ENCODE measurements at regions not wholly inside any gene's neighbourhood (a gene's known extent, or its start where the extent isn't known, plus 50 kb on each side); places are given as distances from the start of the nearest gene placed in this dataset.
A peak's percentile ranks its signal among the peaks of the same experiment; 100 is the strongest.

- TF ChIP-seq CTCF (IDR thresholded peaks at IDR 0.05) (no peak), POLR2A (IDR thresholded peaks at IDR 0.05) (no peak), EP300 (IDR thresholded peaks at IDR 0.05) (no peak), POLR2AphosphoS5 (IDR thresholded peaks at IDR 0.05) (no peak)
- intact Hi-C loops (cut with DNase I): no loop called here
- WGBS, 2 donors: 79 to 85% methylated on average over 4 of the region's 4 CpGs
- Histone ChIP-seq H3K4me1 (peaks cover 0 to 12% (median 0%) of the 10 kb centered on the region in 4 donors), H3K36me3 (no peaks in the 10 kb centered on the region), H3K4me3 (no peak overlapping the region), H3K27me3 (no peaks in the 10 kb centered on the region), H3K9me3 (no peaks in the 10 kb centered on the region), H3K27ac (no peak overlapping the region)
- DNase-seq: no peak
Measured at GRCh38 chr9:99335280-99335679, 113.2 kb downstream of the SEC61B start.

GRCh38 chr9:99336005-99336404, 113.9 kb downstream of the SEC61B start:
- intact Hi-C loops (cut with DNase I): no loop called here
- no peak for DNase-seq

GRCh38 chr9:99336531-99336930, 114.4 kb downstream of the SEC61B start:
- peak overlapping the region in 1 of 4 donors; percentile 29 for H3K27ac ChIP-seq
- TF ChIP-seq CTCF (IDR thresholded peaks at IDR 0.05): no peak
- no peak for TF ChIP-seq POLR2AphosphoS5 (IDR thresholded peaks at IDR 0.05)
- TF ChIP-seq EP300 (IDR thresholded peaks at IDR 0.05): no peak
- TF ChIP-seq POLR2A (IDR thresholded peaks at IDR 0.05): no peak
- H3K36me3 ChIP-seq: no peaks in the 10 kb centered on the region
- no peaks in the 10 kb centered on the region for H3K9me3 ChIP-seq
- DNase-seq: no peak
- intact Hi-C loops (cut with DNase I): no loop called here
- no peaks in the 10 kb centered on the region for H3K27me3 ChIP-seq
- H3K4me1 ChIP-seq: peaks cover 0 to 12% (median 0%) of the 10 kb centered on the region in 4 donors
- WGBS, 2 donors: 23 to 70% methylated on average over 1 of the region's 1 CpG
- no peak overlapping the region for H3K4me3 ChIP-seq

More at GRCh38 chr9:99336005-99336404, 113.9 kb downstream of the SEC61B start:
- Histone ChIP-seq H3K9me3 (no peaks in the 10 kb centered on the region), H3K4me1 (peaks cover 0 to 12% (median 0%) of the 10 kb centered on the region in 4 donors), H3K27me3 (no peaks in the 10 kb centered on the region), H3K4me3 (no peak overlapping the region), H3K36me3 (no peaks in the 10 kb centered on the region), H3K27ac (peak overlapping the region in 1 of 4 donors; percentile 29)
- no peak for TF ChIP-seq EP300 (IDR thresholded peaks at IDR 0.05)
- TF ChIP-seq POLR2AphosphoS5 (IDR thresholded peaks at IDR 0.05): peak in 1 of 4 donors; percentile 32
- TF ChIP-seq POLR2A (IDR thresholded peaks at IDR 0.05): no peak
- 54 to 64% methylated on average over 3 of the region's 3 CpGs for whole genome bisulfite sequencing, 2 donors

- no peak for TF ChIP-seq POLR2A (IDR thresholded peaks at IDR 0.05)
- TF ChIP-seq POLR2AphosphoS5 (IDR thresholded peaks at IDR 0.05): no peak
- TF ChIP-seq EP300 (IDR thresholded peaks at IDR 0.05): no peak
- TF ChIP-seq CTCF (IDR thresholded peaks at IDR 0.05): no peak
- intact Hi-C loops (cut with DNase I): no loop called here
- 91% methylated on average over 8 of the region's 8 CpGs for WGBS, 2 donors
Measured at GRCh38 chr9:99340281-99340680, 118.2 kb downstream of the SEC61B start.

GRCh38 chr9:99341686-99342085, 119.6 kb downstream of the SEC61B start:
- TF ChIP-seq CTCF (IDR thresholded peaks at IDR 0.05): no peak
- TF ChIP-seq EP300 (IDR thresholded peaks at IDR 0.05): no peak
- TF ChIP-seq POLR2A (IDR thresholded peaks at IDR 0.05): no peak
- TF ChIP-seq POLR2AphosphoS5 (IDR thresholded peaks at IDR 0.05): no peak
- H3K27ac ChIP-seq: no peak overlapping the region
- no peak for DNase-seq
- WGBS, 2 donors: 91% methylated on average over 5 of the region's 5 CpGs
- H3K9me3 ChIP-seq: no peaks in the 10 kb centered on the region
- H3K27me3 ChIP-seq: no peaks in the 10 kb centered on the region
- intact Hi-C loops (cut with DNase I): no loop called here
- H3K4me3 ChIP-seq: no peak overlapping the region
- H3K36me3 ChIP-seq: no peaks in the 10 kb centered on the region
- no peaks in the 10 kb centered on the region for H3K4me1 ChIP-seq

More at GRCh38 chr9:99340281-99340680, 118.2 kb downstream of the SEC61B start:
- no peak overlapping the region for H3K27ac ChIP-seq
- peaks cover 0 to 12% (median 0%) of the 10 kb centered on the region in 4 donors for H3K4me1 ChIP-seq
- no peaks in the 10 kb centered on the region for H3K27me3 ChIP-seq
- no peaks in the 10 kb centered on the region for H3K9me3 ChIP-seq
- DNase-seq: no peak
- H3K36me3 ChIP-seq: no peaks in the 10 kb centered on the region
- no peak overlapping the region for H3K4me3 ChIP-seq
